ENCODE measurements at regions not wholly inside any gene's neighbourhood (a gene's known extent, or its start where the extent isn't known, plus 50 kb on each side); places are given as distances from the start of the nearest gene placed in this dataset.

DNA sequence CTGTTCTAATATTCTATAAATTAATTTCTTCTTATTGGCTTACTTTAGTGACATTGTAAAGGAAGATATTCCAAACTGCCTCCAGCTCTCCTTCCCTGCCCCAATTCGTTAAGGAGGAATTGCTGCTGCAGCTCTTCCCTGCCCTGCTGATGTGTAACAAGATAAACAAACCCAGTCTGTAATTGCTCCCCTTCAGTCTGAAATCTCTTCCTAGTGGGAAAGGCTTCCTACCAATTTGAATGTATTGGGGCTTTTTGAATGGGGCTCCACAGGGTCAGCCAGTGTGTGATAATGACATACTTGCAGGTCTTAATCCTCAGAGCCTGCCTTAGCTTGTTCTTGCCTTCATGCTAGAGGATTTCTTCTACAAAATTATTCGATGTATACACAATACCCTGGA is 849.9 kb upstream of the GHITM start:
- no peak for TF ChIP-seq POLR2A (IDR thresholded peaks at IDR 0.05; ENCODE audit: borderline replicate concordance, extremely low read depth, insufficient read depth, insufficient read length)
- TF ChIP-seq SRF (IDR thresholded peaks at IDR 0.05; ENCODE audit: low read depth): no peak
- TF ChIP-seq EZH2 (IDR thresholded peaks at IDR 0.05): no peak
- TF ChIP-seq, protein P1, sequence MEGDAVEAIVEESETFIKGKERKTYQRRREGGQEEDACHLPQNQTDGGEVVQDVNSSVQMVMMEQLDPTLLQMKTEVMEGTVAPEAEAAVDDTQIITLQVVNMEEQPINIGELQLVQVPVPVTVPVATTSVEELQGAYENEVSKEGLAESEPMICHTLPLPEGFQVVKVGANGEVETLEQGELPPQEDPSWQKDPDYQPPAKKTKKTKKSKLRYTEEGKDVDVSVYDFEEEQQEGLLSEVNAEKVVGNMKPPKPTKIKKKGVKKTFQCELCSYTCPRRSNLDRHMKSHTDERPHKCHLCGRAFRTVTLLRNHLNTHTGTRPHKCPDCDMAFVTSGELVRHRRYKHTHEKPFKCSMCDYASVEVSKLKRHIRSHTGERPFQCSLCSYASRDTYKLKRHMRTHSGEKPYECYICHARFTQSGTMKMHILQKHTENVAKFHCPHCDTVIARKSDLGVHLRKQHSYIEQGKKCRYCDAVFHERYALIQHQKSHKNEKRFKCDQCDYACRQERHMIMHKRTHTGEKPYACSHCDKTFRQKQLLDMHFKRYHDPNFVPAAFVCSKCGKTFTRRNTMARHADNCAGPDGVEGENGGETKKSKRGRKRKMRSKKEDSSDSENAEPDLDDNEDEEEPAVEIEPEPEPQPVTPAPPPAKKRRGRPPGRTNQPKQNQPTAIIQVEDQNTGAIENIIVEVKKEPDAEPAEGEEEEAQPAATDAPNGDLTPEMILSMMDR (IDR thresholded peaks at IDR 0.05 in 2 of 3, conservative IDR thresholded peaks at IDR 0.05 in 1 of 3; ENCODE audit: borderline replicate concordance in 1 of 3, insufficient read depth in 1 of 3, low read depth in 2 of 3, low read length in 2 of 3): no peak
- TF ChIP-seq EZH2phosphoT487 (IDR thresholded peaks at IDR 0.05; ENCODE audit: borderline replicate concordance): no peak
- TF ChIP-seq SIN3A (IDR thresholded peaks at IDR 0.05; ENCODE audit: low read depth): no peak
- no peak for TF ChIP-seq RAD21 (IDR thresholded peaks at IDR 0.05; ENCODE audit: low read depth)
- TF ChIP-seq POLR2AphosphoS5 (IDR thresholded peaks at IDR 0.05; ENCODE audit: low read depth, low read length): no peak
- TF ChIP-seq, protein P2, sequence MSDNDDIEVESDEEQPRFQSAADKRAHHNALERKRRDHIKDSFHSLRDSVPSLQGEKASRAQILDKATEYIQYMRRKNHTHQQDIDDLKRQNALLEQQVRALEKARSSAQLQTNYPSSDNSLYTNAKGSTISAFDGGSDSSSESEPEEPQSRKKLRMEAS (IDR thresholded peaks at IDR 0.05): no peak
- TF ChIP-seq, protein P3, sequence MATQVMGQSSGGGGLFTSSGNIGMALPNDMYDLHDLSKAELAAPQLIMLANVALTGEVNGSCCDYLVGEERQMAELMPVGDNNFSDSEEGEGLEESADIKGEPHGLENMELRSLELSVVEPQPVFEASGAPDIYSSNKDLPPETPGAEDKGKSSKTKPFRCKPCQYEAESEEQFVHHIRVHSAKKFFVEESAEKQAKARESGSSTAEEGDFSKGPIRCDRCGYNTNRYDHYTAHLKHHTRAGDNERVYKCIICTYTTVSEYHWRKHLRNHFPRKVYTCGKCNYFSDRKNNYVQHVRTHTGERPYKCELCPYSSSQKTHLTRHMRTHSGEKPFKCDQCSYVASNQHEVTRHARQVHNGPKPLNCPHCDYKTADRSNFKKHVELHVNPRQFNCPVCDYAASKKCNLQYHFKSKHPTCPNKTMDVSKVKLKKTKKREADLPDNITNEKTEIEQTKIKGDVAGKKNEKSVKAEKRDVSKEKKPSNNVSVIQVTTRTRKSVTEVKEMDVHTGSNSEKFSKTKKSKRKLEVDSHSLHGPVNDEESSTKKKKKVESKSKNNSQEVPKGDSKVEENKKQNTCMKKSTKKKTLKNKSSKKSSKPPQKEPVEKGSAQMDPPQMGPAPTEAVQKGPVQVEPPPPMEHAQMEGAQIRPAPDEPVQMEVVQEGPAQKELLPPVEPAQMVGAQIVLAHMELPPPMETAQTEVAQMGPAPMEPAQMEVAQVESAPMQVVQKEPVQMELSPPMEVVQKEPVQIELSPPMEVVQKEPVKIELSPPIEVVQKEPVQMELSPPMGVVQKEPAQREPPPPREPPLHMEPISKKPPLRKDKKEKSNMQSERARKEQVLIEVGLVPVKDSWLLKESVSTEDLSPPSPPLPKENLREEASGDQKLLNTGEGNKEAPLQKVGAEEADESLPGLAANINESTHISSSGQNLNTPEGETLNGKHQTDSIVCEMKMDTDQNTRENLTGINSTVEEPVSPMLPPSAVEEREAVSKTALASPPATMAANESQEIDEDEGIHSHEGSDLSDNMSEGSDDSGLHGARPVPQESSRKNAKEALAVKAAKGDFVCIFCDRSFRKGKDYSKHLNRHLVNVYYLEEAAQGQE (IDR thresholded peaks at IDR 0.05; ENCODE audit: low read depth): no peak
- no peak for TF ChIP-seq CBX3 (IDR thresholded peaks at IDR 0.05; ENCODE audit: low read depth)
- TF ChIP-seq, protein P4, sequence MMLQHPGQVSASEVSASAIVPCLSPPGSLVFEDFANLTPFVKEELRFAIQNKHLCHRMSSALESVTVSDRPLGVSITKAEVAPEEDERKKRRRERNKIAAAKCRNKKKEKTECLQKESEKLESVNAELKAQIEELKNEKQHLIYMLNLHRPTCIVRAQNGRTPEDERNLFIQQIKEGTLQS (IDR thresholded peaks at IDR 0.05): no peak
- no peak for TF ChIP-seq SP1 (IDR thresholded peaks at IDR 0.05; ENCODE audit: low read depth)

Data from HCT116 (cell line).